GM19043 (cell line): ENCODE measurements at regions not wholly inside any gene's neighbourhood (a gene's known extent, or its start where the extent isn't known, plus 50 kb on each side); places are given as distances from the start of the nearest gene placed in this dataset.

Experiments used
- ATAC-seq: cut with Tn5 transposase; IDR thresholded peaks from one replicate; pipeline ENCODE4 v1.9.1; 2021; ENCODE audit warnings: low read depth; ENCODE audit not compliant: unreplicated experiment

DNA sequence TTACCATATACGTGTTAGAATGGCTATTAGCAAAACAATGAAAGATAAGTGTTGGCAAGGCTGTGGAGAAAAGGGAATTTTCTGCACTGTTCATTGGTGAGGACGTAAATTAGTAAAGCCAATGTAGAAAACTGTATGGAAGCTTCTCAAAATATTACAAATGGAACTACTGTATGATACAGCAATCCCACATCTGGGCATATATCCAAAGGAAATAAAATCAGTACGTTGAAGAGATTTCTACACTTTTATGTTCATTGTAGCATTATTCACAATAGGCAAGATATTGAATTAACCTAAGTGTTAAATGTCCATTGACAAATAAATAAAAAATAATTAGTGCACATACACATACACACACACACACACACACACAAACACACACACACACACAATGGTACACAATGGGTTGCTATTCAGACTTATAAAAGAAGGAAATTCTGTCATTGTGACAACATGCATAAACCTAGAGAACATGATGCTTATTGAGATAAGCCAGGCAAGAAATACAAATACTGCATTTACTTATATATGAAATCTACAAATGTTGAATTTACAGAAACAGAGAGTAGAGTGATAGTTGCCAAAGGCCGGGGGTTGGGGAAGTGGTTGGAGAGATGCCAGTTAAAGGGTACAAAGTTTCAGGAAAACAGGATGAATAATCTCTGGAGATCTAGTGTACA, 565.8 kb upstream of the LRRC4C start:
- ATAC-seq: no peak

DNA sequence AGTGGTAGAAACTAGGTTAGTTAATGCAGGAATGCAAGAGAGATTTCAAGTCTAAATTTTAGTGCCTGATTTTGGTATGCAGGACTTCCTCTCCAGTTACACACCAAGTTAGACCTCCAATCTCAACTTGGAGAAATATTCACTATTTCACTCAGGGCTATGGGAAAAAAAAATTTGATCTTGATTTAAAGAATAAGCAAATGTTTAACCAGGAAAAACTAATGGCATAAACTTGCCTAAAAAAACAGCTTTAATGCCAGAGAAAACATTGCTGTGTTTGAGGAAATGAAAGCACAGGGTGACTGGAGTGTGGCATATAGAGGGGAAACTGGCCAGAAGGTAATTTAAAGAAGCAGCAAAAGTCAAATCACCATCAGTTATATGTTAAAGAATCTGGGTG, 575.4 kb upstream of the LRRC4C start:
- ATAC-seq: no peak

DNA sequence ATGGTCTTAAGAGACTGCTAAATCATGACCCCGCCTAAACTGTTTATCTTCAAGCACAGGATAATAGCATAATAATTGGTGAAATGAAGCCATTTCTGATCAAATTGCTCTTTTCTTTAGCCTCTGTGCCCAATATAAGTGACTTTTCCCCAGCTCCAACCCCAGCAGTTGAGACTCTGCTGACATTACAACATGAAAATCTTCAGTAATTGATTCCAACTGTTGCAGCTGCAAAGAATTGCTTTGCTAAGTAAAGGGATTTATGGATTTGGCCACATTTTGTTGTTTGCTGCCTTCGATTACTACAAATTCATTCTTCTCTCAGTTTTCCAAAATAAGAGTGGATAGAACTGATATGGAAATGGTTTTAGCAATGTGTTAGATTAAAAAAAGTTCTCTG, 576.7 kb upstream of the LRRC4C start:
- no peak for ATAC-seq

DNA sequence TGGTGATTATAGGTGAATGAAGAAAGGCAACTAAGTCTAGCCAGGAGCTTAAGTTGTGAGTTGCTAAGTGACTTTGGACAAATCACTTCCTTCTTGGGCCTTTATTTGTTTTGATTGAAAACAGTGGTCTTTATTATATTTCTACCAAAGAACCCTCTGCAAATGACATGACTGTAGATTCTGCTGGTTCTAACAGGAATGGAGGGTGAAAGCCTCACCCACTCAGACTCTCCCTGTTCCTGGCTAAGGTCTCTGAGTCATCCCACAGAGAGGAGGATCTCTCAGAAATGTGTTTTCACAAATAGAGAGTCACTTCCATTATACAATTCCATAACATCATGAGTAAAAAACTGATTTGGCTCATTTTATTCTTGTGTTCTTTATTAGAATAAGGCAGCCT, 583.9 kb upstream of the LRRC4C start:
- no peak for ATAC-seq

DNA sequence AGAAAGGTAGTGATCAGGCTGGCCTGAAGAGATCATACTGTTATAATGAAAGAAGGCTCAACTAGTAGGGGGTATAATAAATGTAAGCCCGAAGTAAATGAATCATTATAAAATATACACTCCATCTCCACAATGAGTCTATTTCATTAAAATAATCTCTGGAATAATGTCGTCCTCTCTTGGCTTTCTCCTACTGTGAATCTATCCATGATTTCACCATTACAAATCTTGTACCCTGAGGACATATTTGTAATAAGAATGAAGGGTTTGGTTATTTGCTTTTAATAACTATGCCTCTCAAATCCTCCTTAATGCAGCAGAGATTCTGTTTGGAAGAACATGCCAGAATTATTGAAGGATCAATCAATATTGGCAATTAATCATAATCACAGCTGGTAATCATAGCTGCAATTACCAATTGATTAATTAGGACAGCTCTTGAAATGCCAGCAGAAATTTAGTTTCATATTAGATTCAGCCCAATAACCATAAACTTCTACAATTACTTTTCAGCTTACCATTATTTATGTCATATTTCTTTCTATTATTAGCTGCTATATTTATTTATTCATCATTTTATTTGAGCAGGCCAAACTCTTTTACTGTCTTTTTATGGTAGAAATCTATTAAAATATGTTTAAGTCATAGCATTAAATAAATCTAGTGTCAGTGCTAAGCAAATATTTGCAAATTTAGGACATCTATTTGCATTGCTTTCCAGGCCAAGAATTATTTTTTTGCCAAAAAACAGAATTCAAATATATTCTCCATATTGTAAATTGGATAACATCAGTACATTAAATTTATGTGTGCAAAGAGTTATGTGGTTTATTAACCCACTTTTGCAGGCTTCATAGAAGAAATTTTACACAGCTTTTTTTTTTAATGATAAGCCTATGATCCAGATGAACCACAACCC, 588.4 kb upstream of the LRRC4C start:
- ATAC-seq: no peak

DNA sequence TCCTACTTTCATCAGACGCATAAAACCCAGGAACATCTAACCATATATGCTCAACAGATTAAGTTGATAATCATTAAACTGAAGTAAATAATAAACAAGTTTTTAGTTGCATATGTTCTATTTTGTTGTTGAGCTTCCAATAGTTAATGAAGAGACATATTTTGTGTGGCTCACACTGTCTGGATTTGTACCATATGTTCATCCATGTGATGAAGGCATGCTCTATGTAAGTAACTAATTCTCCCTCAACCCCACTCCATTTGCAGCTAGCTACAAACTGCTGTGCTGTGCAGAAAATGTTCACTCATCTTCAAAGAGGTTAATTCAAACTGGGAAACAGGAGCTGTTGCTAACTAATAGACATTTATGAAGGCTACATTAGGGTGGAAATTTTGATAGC, 589.7 kb upstream of the LRRC4C start:
- ATAC-seq: no peak

DNA sequence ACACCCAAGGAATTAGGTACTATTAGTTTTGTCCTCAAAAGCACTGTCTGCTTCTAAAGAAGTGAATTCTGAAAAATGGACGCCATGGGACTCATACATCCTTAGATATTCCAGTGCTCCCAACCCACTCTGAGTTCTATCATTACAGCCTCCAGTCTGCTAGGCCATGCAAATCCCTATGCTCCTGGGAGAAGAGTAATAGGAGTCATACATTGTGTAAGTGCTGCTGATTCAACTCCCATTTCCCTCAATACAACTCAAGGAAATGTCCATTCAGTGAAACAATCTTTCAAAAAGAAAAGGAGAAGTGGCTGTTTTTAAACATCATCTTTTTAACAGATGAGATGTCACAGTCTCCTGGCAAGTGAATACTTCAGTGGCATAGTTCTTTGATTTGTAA, 590.2 kb upstream of the LRRC4C start:
- ATAC-seq: no peak

DNA sequence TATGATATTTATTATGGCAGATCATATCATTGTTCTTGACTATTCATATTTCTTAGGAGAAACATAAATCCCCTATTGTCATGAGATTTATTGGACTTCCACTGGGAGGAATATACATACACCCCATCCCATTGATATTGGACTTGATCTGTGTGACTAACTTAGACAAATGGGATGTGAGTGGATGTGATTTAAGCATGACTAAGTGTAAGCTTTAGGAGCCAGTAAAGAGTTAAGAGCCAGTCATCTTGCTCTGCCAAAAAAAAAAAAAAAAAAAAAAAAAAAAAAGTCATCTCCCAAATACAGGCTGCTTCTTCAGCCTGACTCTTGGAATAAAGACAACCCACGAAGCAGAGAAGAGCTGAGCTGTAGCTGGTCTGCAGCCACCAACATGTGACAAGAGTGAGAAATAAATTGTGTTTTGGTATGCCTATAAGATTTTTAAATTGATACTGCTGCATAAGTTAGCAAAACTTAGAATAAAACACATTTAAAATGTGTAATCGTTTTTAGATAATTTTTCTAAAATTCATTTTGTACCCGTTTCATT, 595.0 kb upstream of the LRRC4C start:
- no peak for ATAC-seq

DNA sequence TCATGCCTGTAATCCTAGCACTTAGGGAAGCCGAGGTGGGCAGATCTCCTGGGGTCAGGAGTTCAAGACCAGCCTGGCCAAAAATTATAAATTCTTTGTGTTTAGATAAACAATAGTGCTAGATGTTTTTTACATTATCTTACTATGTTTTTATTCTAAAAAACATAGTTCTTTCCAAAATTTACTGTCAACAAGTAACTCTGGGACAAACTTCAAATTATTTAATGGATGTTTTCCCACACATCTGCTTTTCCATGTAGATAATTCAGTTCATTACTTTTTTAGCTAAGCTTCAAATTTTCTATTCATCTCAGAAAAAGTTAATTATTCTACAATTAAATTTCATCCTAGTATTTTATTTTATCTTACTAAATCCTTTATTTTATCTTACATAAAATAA, 596.2 kb upstream of the LRRC4C start:
- no peak for ATAC-seq

DNA sequence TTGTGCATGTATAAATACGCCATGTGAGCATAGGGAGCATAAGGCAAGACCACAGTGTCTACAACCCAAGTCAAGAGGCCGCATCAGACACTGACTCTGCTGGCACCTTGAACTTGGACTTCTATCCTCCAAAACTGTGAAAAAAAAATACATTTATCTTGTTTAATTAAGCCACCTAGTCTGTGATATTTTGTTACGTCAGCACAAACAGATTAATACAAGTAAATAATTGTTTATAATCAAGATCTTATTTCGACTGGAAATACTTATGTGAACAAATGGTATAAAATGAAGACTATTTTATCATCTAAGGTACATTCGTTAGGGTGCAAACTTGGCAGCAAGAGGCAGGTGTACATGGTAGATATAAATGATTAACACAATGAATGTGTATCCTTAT, 599.3 kb upstream of the LRRC4C start:
- ATAC-seq: no peak

DNA sequence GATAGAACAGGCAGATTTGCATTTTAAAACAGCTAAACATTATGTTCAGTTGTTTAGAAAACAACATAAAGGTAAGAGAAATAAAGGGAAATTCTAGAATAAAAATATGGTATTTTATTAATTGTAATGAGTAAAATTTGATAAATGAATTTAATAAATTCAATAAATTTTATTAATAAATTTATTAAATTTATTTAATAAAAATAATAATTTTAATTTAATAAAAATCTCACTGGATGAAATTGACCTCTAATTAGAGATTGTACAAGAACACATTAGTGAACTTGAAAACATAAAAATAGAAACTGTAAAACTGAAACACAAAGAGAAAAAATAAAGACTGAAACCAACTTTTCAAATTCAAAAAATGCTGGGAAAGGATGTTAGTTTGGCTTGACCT, 605.7 kb upstream of the LRRC4C start:
- ATAC-seq: no peak

DNA sequence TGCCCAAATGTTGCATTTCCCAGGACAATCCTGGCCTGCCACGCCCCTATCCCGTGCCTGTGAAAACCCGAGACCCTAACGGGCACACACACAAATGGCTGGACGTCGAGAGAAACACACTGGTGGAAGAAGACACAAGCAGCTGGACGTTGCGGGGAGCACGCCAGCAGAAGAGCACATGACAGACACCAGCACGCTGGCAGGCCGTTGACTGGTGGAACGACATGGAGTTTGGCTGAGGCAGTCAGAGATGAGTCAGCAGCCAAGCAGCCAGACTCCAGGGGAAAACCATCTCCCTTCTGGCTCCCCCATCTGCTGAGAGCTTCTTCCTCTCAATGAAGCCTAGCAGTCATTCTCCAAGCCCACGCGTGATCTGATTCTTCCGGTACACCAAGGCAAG, 606.7 kb upstream of the LRRC4C start:
- no peak for ATAC-seq

DNA sequence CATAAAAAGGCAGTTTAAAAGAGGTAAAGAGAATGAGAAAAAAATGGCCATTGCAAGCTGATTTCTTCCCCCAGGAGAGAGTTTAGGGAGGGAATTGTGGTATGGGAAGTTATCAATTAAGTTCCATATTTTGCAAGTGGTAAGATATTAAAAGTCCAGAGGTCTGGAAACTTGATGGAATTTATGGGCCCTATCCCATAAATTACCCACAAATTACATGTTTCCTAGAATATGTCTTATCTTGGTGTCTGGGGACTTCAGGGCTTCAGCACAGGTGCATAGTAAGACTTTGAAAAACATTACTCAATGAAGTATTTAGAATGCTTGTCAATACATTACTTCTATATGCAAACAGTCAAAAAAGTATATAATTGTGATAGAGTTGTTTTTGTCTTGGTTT, 614.9 kb upstream of the LRRC4C start:
- no peak for ATAC-seq

DNA sequence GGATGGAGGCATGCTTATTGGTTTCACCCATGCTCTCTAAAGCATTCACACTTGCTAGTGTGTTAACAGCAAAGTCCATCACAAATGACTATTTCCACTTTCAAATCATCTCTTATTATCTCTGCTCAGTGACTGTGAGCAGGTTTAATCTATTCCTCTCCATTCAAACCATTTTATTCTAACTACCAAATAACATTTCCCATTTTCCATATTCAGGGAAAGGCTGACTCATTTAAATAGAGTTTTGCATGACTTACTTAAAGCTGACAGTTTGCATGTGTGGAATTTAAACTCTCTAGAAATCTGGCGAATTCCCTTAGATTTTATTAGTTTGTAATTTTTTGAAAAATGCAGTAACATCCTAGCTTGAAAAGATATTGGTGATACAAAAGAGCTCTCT, 615.7 kb upstream of the LRRC4C start:
- ATAC-seq: no peak

DNA sequence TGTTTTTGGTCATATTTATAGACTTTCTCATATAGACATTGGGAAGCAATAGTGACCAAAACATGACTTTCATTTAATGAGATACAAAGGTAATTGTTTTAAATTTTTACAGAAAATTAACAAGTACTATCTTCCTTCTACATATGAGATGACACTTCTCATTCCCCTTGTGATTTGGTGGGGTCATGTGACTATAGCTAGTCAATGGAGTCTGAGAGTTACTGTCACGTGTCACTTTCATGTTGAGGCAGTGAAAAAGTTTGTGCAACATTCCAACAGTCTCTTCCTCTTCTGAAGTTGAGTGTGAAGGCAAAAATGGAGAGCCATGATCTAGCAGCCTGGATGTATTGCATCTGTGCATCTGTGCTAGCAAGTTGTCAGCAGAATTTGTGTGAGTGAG, 618.3 kb upstream of the LRRC4C start:
- no peak for ATAC-seq

DNA sequence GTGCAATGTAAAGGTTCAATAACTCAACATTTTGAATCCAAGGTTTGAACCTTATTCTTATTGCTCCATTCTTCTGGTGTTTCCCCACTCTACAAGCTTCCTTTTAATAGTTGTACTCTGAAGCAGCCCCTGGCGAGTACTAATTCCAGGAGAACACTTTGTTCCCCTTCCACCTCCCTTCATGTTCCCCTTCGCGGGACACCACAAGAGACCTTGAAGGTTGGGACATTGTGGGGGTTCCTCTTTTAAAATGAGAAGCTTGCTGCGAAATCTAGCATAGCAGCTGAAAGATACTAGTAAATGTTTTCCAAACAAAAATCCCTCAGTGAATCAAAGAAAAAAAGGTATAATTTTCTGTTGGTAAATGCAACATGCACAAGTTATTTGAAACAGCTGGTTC, 626.3 kb upstream of the LRRC4C start:
- ATAC-seq: no peak

DNA sequence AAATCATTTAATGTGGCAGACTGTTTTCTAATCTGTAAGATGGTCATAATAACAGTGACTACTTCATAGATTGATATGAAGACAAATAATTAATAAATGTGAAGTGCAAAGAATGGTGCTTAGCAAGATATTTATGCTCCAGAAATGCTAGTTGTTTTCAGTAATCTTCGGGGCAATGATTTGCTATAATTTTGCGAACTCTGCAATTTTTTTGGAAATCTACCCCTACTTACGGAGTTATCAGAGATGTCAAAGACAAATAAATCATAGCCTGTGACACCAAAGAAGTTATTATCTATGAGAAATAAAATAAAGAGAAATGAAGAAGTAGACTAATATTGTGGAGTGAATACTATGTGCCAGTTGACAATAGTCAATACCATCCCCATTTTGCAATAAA, 634.1 kb upstream of the LRRC4C start:
- no peak for ATAC-seq

DNA sequence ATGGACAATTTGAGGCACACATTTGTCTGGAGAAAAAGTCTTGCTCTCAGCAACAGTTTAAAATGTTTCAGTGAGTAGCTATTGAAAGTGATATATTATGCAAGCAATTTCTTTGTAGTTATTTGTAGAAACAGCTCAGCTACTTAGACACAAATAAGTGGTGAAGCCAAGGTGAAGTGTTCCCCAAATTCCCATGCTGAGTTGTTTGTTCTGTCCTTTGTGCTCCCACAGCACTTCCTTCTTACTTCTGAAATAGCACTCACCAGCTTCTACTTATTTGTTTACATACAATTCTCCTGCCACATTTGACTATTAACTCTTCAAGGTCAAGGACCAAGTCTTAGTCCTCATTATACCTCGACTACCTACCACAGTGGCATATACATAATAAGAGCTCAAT, 638.6 kb upstream of the LRRC4C start:
- ATAC-seq: no peak

DNA sequence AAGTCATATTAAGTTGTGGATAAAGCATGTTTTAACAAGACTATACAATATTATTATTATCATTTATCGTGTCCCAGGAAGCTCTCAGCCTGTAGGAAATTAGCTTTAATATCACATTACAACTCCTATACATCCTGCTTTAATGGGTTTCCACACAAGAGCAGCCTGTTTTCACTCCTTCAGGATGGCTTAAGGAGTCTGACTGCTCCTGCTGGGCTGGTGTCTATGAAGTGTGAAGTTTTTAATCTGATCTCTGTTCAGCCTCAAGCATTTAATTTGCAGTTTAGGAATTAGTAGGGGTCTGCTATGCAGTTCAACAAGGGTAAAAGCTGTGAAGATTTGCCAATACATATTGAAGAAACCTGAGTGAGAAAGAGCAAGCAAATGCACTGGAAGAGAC, 653.4 kb upstream of the LRRC4C start:
- ATAC-seq: no peak

DNA sequence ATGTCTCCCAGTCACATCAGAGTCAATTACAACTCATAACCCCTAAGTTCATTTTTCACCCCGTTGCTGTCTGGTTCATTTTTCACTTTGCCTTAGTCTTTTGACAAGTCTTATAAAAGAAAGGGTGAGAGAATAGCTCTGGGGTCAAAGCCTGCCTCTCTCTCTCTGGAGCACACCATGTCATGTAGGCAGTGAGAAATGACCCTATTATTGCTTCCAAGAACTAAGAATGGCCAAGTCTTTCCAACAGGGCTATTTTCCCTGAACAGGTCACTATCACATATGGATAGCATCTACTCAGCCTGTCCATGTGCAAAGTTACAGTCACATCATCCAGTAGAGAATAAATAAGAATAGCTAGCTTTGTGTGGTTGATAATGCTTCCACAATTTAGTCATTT, 655.5 kb upstream of the LRRC4C start:
- ATAC-seq: no peak

DNA sequence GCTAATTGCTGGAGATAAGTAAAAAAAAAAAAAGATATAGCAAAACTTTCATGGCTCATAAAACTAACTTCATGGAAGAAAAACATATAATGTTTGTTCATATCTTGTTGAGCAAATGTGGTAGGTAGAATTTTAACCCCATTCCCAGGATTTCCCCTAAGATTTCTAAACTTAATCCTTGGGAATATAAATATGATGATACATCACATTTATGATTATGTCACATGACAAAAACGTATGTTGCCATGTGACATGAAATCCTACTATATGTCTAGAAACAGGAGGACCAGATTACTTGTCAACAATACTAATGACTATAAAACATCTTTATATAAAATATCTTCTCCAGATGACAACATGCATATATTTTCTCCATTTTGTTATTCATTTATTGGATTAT, 679.0 kb upstream of the LRRC4C start:
- ATAC-seq: no peak

DNA sequence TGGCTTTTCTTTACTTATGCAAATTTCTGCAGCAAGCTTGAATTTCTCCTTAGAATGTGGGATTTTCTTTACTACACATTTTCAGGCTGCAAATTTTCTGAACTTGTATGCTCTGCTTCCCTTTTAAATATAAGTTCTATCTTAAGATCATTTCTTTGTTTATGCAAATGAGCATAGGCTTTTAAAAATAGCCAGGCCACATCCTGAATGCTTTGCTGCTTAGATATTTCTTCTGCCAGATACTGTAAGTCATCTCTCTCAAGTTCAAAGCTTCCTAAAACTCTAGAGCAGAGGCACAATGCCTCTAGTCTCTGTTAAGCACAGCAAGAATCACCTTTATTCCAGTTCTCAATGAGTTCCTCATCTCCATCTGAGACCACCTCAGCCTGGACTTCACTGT, 685.9 kb upstream of the LRRC4C start:
- no peak for ATAC-seq
